SJCRH30 (cell line): ENCODE measurements at regions not wholly inside any gene's neighbourhood (a gene's known extent, or its start where the extent isn't known, plus 50 kb on each side); places are given as distances from the start of the nearest gene placed in this dataset.
"Not testable (repeated sequence)": the region's sequence is repeated elsewhere in the genome, so short reads cannot be mapped to it uniquely, and the experiment has no call there.

ENCODE experiments used
- DNase-seq, 2 experiments: peaks; one replicate each; pipeline ENCODE4 v3.0.0-alpha.2; 2015 to 2020
- H3K27ac ChIP-seq: fragments of 250-450 bp; sonication (Bioruptor Pico); 2 replicates; pipeline ENCODE4 v1.5.1; 2020; ENCODE audit warnings: mild to moderate bottlenecking, moderate library complexity
- H3K27me3 ChIP-seq: fragments of 250-450 bp; sonication (Bioruptor Pico); 2 replicates; pipeline ENCODE4 v1.5.1; 2020; ENCODE audit warnings: mild to moderate bottlenecking, moderate library complexity
- H3K36me3 ChIP-seq: fragments of 250-450 bp; sonication (Bioruptor Pico); 2 replicates; pipeline ENCODE4 v1.5.1; 2020; ENCODE audit warnings: mild to moderate bottlenecking, moderate library complexity
- H3K4me1 ChIP-seq: fragments of 250-450 bp; sonication (Bioruptor Pico); 2 replicates; pipeline ENCODE4 v1.5.1; 2020; ENCODE audit warnings: mild to moderate bottlenecking, moderate library complexity
- H3K4me3 ChIP-seq: fragments of 250-450 bp; sonication (Bioruptor Pico); 2 replicates; pipeline ENCODE4 v1.5.1; 2020; ENCODE audit warnings: mild to moderate bottlenecking, moderate library complexity
- H3K9me3 ChIP-seq: fragments of 250-450 bp; sonication (Bioruptor Pico); replicated peaks from 2 replicates; pipeline ENCODE4 v1.5.1; 2020; ENCODE audit warnings: mild to moderate bottlenecking, moderate library complexity

- no peaks in the 10 kb centered on the region for H3K36me3 ChIP-seq
- H3K4me1 ChIP-seq = no peaks in the 10 kb centered on the region
- no peaks in the 10 kb centered on the region; the same call in 1 of the 2 replicates for H3K27me3 ChIP-seq
- no peak overlapping the region for H3K27ac ChIP-seq
- H3K9me3 ChIP-seq = no peaks in the 10 kb centered on the region
- no peak overlapping the region for H3K4me3 ChIP-seq
- DNase-seq = no peak
Measured at GRCh38 chr7:68712956-68713495, 885.2 kb upstream of the AUTS2 start.

DNA sequence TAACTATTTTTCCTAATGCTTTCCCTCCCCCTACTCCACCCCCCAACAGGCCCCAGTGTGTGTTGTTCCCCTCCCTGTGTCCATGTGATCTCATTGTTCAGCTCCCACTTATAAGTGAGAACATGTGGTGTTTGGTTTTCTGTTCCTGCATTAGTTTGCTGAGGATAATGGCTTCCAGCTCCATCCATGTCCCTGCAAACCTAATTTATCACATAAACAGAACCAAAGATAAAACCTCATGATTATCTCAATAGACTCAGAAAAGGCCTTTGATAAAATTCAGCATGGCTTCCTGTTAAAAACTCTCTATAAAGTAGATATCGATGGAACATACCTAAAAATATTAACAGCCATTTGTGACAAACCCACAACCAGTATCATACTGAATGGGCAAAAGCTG lies 884.1 kb upstream of the AUTS2 start:
- H3K27ac ChIP-seq, H3K27me3 ChIP-seq, H3K36me3 ChIP-seq, H3K9me3 ChIP-seq, H3K4me3 ChIP-seq, DNase-seq, H3K4me1 ChIP-seq: not testable (repeated sequence)

GRCh38 chr7:68715907-68716306 lies 882.4 kb upstream of the AUTS2 start:
- Histone ChIP-seq H3K9me3 (no peaks in the 10 kb centered on the region), H3K27ac (no peak overlapping the region), H3K4me1 (no peaks in the 10 kb centered on the region), H3K36me3 (no peaks in the 10 kb centered on the region), H3K4me3 (no peak overlapping the region), H3K27me3 (no peaks in the 10 kb centered on the region; the same call in 1 of the 2 replicates)
- no peak for DNase-seq

- Histone ChIP-seq H3K27me3 (no peaks in the 10 kb centered on the region; the same call in 1 of the 2 replicates), H3K4me1 (no peaks in the 10 kb centered on the region), H3K4me3 (no peak overlapping the region), H3K36me3 (no peaks in the 10 kb centered on the region), H3K27ac (no peak overlapping the region), H3K9me3 (no peaks in the 10 kb centered on the region)
- no peak for DNase-seq
Measured at GRCh38 chr7:68717176-68717575, 881.1 kb upstream of the AUTS2 start.

- no peaks in the 10 kb centered on the region for H3K4me1 ChIP-seq
- no peaks in the 10 kb centered on the region for H3K36me3 ChIP-seq
- no peaks in the 10 kb centered on the region for H3K9me3 ChIP-seq
- no peaks in the 10 kb centered on the region for H3K27me3 ChIP-seq
- H3K27ac ChIP-seq = no peak overlapping the region
- no peak overlapping the region for H3K4me3 ChIP-seq
- DNase-seq = no peak
Measured at GRCh38 chr7:68718097-68718551, 880.2 kb upstream of the AUTS2 start.

DNA sequence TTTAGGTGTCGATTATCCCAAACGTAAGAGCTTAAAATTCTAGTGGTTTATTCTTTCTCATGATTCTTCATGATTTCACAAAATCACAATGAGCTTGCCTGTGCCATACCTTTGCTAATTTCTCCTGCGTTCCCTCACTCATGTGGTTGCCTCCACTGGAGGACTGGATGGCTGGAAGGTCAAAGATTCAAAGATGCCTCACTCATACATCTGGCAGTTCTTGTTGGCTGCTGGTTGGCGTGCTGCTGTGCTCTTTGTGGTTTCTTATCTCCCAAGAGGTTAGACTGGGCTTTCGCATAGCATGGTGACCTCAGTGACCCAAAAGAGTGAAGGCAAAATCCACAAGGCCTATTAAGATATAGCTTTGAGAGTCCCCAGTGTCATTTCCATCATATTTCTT lies 877.6 kb upstream of the AUTS2 start:
- no peak for DNase-seq
- no peaks in the 10 kb centered on the region for H3K4me1 ChIP-seq
- H3K27ac ChIP-seq = no peak overlapping the region
- no peaks in the 10 kb centered on the region for H3K9me3 ChIP-seq
- H3K36me3 ChIP-seq = no peaks in the 10 kb centered on the region
- H3K27me3 ChIP-seq = no peaks in the 10 kb centered on the region
- no peak overlapping the region for H3K4me3 ChIP-seq

GRCh38 chr7:68722044-68722443 lies 876.2 kb upstream of the AUTS2 start:
- no peak overlapping the region for H3K27ac ChIP-seq
- no peaks in the 10 kb centered on the region for H3K4me1 ChIP-seq
- no peak for DNase-seq
- no peaks in the 10 kb centered on the region for H3K27me3 ChIP-seq
- no peak overlapping the region for H3K4me3 ChIP-seq
- no peaks in the 10 kb centered on the region for H3K9me3 ChIP-seq
- H3K36me3 ChIP-seq = no peaks in the 10 kb centered on the region

DNA sequence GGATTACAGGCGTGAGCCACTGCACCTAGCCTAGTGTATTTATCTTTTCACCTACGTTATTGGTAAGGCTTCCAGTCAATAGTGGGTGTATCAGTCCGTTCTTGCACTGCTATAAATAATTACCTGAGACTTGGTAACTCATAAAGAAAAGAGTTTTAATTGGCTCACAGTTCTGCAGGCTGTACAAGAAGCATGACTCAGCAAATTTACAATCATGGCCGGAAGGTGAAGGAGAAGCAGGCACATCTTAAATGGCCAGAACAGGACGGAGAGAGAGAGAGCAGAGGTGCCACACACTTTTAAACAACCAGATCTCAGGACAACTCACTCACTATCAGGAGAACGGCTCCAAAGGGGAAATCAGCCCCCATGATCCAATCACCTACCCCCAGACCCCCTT lies 873.3 kb upstream of the AUTS2 start:
- no peak overlapping the region for H3K27ac ChIP-seq
- H3K36me3 ChIP-seq = no peaks in the 10 kb centered on the region
- H3K4me1 ChIP-seq = no peaks in the 10 kb centered on the region
- no peaks in the 10 kb centered on the region for H3K9me3 ChIP-seq
- no peak overlapping the region for H3K4me3 ChIP-seq
- DNase-seq = no peak
- H3K27me3 ChIP-seq = no peaks in the 10 kb centered on the region

DNA sequence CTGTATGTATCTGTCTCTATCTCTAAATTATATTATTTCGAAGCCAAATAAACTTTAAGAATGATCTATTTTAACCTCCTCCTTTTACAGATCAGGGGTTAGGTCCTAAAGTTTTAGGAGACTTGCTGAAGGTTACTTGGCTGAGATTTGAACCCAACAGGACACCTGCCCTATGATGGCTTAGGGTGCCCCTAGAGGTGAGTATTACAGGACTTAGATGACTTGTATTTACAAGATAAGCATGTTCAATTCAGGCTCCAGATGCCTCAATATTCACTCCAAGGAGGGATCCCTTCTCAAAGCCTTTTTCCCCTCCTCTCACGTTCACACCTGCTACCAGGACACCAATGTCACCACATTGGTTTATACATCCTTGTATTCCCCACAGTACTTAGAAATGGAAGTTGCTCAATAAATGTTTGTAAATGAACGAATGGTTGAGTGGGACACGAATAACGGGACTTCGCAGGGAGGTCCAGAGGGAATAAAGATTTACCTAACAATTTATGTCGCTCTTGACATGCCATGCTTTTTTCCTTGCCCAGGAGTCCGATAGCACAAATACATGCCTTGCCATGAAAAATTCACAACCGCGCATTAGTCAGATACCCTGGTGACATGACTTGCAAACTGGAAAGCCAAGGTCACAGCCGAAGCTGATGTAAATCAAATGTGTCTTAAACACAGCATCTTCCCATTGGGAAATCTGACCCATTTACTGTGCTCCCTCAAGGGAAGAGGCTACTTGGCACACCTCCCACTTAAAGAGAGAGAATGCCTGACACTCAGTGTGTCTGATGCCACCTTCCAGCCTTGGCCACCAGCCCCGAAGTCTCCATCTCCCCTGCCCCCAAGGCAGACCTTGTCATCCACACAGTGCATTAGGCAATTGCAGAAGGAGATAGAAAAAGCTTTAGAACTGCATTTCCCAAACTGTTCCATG lies 872.2 kb upstream of the AUTS2 start:
- no peaks in the 10 kb centered on the region for H3K9me3 ChIP-seq
- DNase-seq = no peak
- no peak overlapping the region for H3K27ac ChIP-seq
- no peak overlapping the region for H3K4me3 ChIP-seq
- no peaks in the 10 kb centered on the region for H3K27me3 ChIP-seq
- no peaks in the 10 kb centered on the region for H3K4me1 ChIP-seq
- H3K36me3 ChIP-seq = no peaks in the 10 kb centered on the region

DNA sequence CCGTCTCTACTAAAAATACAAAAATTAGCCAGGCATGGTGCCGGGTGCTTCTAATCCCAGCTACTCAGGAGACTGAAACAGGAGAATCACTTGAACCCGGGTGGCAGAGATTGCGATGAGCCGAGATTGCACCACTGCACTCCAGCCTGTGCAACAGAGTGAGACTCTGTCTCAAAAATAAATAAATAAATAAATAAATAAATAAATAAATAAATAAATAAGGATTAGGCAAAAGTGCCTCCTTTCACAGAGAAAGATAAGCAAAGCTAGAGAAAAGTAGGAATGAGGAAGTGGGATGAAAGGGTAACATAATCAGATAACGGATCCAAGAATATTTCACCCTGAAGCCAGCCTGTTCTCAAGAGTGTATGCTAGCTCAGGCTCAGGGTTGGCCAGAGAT lies 869.6 kb upstream of the AUTS2 start:
- DNase-seq, H3K4me3 ChIP-seq, H3K27me3 ChIP-seq, H3K27ac ChIP-seq, H3K36me3 ChIP-seq, H3K4me1 ChIP-seq, H3K9me3 ChIP-seq: not testable (repeated sequence)

DNA sequence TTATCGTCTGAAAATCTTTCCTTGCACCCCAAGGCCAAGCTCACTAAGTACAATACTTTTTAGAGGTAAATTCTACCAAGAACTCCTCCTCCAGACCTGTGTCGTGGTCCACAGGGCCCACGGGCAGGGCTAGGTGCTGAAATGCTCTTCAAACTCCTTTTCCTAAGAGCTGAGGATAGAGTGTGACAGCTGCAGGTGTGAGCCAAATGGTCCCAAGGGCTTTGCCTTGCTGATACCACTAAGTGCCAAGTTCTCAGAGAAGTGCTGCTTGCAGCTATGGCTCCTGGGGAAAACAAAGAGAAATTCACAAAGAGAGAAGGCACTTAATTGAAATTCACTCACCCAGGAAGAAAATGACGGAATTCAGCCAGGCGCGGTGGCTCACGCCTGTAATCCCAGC lies 868.9 kb upstream of the AUTS2 start:
- H3K27ac ChIP-seq = no peak overlapping the region

DNA sequence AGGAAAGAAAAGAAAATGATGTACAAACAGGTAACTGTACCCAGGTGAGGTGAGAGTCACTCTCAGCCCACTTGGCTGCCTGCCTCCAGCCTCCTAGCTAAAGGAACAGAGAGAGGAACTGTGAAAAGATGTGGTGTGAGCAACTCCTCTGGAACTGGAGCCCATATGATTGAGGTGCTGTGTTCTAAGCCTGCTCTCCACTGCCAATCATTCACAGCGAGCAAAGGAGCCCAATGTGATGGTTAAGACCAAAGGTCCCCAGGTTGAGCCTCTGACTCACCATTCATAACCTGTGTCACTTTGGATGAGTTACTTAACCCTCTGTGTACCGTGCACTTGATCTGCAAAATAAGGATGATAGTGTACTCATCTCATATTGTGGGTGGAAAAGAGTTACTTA lies 868.1 kb upstream of the AUTS2 start:
- no peak overlapping the region for H3K4me3 ChIP-seq
- no peak overlapping the region for H3K27ac ChIP-seq
- H3K36me3 ChIP-seq = no peaks in the 10 kb centered on the region
- H3K4me1 ChIP-seq = no peaks in the 10 kb centered on the region
- H3K9me3 ChIP-seq = no peaks in the 10 kb centered on the region
- H3K27me3 ChIP-seq = peaks cover 4% of the 10 kb centered on the region; the same call in 1 of the 2 replicates
- no peak for DNase-seq

More for the DNA sequence above, 868.9 kb upstream of the AUTS2 start:
- H3K27me3 ChIP-seq = no peaks in the 10 kb centered on the region
- H3K4me3 ChIP-seq = no peak overlapping the region
- H3K36me3 ChIP-seq = no peaks in the 10 kb centered on the region
- H3K9me3 ChIP-seq = no peaks in the 10 kb centered on the region
- no peaks in the 10 kb centered on the region for H3K4me1 ChIP-seq
- DNase-seq = no peak

GRCh38 chr7:68730964-68731363 lies 867.3 kb upstream of the AUTS2 start:
- no peak overlapping the region for H3K27ac ChIP-seq
- no peaks in the 10 kb centered on the region for H3K4me1 ChIP-seq
- peaks cover 4% of the 10 kb centered on the region; the same call in 1 of the 2 replicates for H3K27me3 ChIP-seq
- H3K9me3 ChIP-seq = no peaks in the 10 kb centered on the region
- no peak for DNase-seq
- H3K36me3 ChIP-seq = no peaks in the 10 kb centered on the region
- no peak overlapping the region for H3K4me3 ChIP-seq

- Histone ChIP-seq H3K4me1 (no peaks in the 10 kb centered on the region), H3K27ac (no peak overlapping the region), H3K36me3 (no peaks in the 10 kb centered on the region), H3K4me3 (no peak overlapping the region), H3K9me3 (no peaks in the 10 kb centered on the region), H3K27me3 (peaks cover 4% of the 10 kb centered on the region; the same call in 1 of the 2 replicates)
- no peak for DNase-seq
Measured at GRCh38 chr7:68733219-68734153, 864.8 kb upstream of the AUTS2 start.

DNA sequence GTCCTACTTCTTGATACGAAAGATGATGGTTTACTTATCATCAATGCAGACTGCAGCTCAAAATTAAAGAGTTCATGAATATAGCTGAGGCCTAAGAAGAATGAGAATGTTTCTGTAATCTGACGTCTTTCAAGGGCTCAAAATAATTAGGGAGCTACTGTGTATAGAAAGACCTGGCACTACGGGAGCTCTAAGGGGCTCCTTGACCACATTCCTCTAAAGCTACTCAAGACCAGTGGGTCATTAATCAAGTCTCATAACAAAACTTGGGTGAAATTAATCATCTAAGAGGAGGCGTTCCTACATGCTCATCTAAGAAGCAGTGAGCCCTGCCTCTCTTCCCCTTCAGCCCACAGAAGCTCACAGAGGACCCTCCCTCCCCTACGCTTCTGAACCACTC lies 863.8 kb upstream of the AUTS2 start:
- Histone ChIP-seq H3K4me1 (no peaks in the 10 kb centered on the region), H3K9me3 (no peaks in the 10 kb centered on the region), H3K27me3 (peaks cover 4% of the 10 kb centered on the region; the same call in 1 of the 2 replicates), H3K27ac (no peak overlapping the region), H3K36me3 (no peaks in the 10 kb centered on the region), H3K4me3 (no peak overlapping the region)
- DNase-seq = no peak
